ENCODE measurements at regions not wholly inside any gene's neighbourhood (a gene's known extent, or its start where the extent isn't known, plus 50 kb on each side); places are given as distances from the start of the nearest gene placed in this dataset.
"Not testable (repeated sequence)": the region's sequence is repeated elsewhere in the genome, so short reads cannot be mapped to it uniquely, and the experiment has no call there.

DNA sequence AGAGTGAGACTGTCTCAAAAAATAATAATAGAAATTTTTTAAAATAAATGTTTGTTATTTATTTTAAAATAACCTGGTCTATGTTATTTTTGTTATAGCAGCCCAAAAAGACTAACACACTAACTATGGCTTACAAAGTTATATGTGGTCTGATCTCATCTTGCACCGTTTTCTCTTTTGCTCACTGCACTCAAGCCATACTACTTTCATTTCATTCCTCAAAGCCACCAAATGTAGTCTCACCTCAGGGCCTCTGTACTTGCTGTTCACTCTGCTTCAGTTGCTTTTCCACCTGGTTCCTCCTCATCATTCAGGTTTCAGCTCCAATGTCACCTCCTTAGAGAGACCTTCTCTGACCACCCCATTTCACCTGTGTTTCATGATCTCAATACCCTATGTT, 55.2 kb upstream of the MDM1 start:
- DNase-seq, result no peak

DNA sequence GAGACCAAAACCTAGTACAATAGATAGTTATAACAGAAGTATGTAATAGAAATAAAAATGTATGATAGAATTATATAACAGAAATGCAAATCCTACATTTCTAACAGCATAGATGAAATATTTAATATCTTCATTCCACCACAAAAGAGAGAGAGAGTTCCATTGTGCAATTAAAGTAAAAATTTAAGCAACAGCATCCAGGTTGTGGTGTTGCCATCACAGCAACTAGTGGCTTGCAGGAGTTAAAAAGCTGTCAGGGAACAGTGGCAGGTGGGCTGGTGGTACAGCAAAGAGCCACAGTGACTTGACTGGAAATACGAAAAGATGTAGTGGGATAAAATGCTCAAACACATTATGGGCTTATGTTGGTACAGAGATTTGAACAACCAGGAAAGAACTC, 57.1 kb upstream of the MDM1 start:
- no peak for DNase-seq

DNA sequence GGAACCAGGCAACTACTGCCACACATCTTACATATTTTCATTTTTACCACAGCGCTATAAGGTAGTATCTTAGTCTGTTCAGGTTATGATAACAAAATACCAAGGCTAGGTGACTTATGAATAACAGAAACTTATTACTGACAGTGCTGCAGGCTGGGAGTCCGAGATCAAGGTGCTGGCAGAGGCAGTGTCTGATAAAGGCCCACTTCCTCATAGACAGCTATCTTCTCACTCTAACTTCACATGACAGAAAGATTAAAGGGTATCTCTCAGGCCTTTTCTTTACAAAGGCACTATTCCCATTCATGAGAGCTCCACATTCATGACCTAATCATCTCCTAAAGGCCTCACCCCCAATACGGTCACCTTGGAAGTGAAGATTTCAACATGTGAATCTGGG, 59.8 kb upstream of the MDM1 start:
- DNase-seq, result no peak

DNA sequence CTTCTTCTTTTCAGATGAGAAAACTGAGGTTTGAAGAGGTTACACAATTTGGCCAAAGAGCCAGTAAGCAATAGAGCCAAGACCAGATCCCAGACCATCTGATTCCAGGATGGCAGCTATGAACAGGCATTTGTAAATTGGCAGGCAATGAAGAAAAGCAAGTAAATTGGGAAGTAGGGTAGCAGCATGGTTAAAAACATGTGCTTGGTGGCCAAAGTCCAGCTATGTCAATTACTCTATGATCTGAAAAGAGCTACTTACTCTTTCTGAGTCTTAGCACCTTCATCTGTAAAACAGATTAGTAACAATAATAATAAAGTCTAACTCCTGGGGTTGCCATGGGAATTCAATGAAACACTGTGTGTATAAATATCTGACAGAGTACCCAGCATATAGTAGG, 60.2 kb upstream of the MDM1 start:
- no peak for DNase-seq

DNA sequence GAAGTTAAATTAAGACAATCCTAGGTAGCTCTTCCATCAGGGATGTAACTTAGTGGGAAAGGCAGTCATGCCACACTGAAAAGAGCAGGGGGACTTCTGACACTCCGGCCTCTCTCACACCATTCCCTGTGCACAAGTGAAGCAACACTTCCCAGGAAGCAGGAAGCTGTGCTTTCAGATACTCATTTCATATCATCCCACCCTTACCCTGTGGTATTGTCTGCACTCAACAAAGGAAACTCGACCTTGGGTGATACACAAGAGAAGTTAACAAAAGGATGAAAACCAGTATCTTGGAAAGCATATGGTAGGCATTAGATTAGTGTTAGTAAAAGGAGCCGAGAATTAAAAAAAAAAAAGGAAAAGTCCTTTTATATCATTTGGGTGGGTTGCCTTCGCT, 61.3 kb upstream of the MDM1 start:
- no peak for DNase-seq

DNA sequence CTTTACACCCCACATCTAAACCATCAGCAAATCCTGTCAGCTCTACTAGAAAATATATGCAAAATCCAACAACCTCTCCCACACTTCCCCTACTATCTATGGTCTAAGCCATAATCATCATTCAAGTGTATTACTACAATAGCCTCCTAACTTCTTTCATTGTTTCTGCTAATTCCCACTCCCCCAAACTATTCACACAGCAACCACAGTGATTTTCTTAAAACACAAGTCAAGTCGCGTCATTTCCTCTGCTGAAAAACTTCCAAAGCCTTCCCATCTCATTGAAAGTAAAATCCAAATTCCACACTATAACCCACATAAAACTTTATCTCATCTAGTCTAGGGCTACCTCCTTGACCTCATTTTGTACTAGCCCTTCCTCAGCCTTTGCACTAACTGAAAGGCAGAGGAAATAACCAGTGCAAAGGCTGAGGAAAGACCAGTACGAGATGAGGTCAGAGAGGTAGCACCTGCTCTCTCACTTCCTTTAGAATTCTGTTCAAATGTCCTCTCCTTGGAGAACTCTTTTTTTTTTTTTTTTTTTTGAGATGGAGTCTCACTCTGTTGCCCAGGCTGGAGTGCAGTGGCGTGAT, 65.5 kb upstream of the MDM1 start:
- no peak for DNase-seq

DNA sequence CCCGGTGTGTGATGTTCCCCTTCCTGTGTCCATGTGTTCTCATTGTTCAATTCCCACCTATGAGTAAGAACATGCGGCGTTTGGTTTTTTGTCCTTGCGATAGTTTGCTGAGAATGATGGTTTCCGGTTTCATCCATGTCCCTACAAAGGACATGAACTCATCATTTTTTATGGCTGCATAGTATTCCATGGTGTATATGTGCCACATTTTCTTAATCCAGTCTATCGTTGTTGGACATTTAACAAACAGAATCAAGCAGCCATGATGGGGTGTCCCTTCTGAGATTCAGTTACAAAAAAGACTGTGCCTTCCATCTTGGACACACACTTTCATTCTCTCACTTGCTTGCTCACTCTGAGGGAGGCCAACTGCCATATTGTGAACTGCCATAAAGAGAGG, 66.5 kb upstream of the MDM1 start:
- DNase-seq, result not testable (repeated sequence)

DNA sequence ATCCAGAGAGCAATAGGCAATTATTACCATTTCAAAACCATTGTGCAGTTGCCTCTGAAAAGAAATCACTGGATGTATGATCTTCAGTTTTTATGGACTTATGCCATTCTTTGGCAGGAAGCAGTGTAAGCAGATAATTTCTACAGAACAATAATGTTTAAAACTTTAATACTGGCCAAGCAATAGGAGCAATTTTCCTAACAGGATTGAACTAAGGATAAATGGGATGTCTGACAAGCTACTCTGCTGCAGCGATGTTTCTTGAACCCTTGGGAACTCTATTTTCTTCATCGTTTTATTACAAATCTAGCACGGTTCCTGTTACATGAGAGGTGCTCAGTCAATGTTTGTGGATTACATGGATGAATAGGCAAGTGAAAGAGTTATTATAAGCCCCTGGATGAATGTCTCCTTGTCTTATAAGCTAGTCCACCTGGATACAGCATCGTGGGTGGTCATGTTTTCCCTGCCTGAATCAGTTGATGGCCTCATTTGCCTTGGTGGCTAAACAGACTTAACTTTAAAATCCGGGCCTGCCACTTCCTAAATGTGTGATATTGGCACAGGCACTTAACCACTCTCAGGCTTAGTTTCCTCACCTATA, 68.2 kb upstream of the MDM1 start:
- DNase-seq, result no peak

DNA sequence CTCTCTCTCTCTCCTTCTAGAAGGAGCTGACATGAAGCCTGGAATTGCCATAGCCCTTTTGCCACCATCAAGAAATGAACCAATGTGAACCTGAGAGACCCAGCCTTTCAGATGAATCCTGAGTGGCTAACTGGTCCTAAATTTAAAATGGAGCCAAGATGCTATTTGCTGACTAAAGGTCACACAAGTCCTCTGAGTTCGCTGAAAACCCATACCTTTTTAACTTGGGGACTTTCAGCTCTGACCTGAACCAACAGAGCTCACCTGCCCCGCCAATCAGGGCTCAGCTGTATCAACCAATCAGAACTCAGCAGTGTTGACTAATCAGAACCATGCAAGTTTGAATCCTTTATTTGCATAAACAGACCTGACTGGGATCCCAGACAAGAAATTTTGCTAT, 70.3 kb upstream of the MDM1 start:
- DNase-seq, result no peak

DNA sequence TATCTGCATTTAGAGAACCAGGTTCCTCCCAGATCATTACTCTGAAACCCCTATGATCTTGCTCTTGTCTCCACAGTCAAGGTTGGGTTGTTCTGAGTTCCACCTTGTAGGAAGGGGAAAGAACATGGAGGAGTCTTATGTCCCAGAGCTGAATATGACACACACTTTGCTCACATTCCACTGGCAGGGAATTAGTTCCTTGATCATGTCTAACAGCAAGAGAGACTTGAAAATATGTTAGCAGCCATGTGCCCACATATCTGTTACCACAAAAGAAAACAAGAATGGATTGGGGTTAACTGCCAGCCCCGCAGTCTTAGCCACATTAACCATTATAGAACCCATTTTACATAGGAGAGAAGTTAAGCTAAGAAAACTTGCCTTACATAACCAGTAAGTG, 71.1 kb upstream of the MDM1 start:
- DNase-seq, result no peak

DNA sequence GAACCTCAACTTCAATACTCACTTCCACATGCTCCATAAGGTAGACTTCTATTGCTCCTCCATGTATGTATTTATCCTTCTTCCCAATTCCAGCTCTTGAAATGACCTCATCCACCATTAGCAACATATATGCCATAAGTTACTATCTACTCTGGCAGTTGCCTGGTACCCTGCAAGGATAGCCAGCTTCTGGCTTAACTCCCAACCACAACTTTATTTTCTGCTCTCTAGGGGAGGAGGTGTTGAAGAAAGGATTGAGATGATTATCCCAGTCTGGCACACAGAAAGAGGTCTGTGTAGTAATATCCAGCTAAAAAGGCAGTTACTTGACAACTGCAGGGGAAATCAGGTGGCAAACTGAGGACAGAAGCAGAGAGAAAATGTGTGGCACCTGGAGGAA, 71.5 kb upstream of the MDM1 start:
- DNase-seq, result peak; percentile 31

DNA sequence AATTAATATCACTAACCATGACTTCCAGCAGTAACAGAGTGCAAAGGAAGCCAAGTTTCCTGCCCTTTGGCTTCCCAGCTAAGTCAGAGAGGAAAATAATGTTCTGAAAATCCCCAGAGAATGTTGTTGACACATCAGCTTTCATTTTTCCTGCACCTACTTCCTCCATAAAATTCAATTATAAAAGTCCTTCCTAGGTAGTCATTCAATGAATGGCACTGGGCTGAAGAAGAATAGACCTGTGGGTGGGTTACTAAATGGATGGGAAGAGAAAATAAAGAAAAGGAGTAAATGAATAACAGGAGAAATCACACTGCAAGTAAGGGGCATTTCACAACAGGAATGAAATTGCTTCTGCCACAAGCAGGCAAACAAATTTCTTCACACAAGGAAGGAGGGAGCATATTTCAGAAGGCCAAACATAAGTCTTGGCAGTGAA, 73.2 kb upstream of the MDM1 start:
- DNase-seq, result no peak

DNA sequence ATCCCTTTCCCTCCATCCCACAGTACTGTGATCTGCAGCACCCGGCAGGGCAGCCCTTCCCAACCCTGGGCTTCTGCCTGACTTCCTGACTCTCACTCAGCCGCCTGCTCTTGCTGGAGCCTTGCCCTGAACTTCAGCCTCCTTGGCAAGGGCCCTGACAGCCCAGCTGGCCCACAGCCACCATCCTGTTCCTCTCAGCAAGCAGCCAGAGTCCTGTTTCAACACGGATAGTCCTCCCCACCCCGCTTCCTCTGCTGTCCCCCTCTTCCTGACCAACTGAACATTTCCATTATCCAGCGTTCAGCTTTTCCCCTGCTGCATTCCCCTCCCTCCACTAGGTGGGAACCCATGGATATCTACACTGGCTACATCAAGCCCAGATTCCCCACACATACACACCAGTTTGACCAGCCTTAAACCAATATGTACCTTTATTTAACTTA, 74.0 kb upstream of the MDM1 start:
- DNase-seq, result peak; percentile 87

DNA sequence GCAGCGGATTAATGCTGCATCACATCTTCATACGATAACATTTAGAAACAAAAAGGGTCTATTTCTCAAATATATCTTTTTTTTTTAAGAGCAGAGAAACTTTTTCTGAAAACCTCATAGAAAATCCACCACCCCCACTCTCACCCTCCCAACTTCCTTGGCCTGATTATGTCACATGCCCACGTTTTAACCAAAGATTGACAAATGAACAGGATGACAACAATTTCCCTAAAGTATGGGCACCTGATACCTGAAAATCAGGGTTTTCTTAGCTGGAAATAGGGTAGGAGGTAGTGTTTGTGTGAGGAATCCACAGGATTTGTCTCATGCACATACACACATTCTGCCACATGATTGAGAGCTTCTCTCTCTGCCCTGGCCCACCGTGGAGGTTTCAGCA, 74.7 kb upstream of the MDM1 start:
- no peak for DNase-seq

DNA sequence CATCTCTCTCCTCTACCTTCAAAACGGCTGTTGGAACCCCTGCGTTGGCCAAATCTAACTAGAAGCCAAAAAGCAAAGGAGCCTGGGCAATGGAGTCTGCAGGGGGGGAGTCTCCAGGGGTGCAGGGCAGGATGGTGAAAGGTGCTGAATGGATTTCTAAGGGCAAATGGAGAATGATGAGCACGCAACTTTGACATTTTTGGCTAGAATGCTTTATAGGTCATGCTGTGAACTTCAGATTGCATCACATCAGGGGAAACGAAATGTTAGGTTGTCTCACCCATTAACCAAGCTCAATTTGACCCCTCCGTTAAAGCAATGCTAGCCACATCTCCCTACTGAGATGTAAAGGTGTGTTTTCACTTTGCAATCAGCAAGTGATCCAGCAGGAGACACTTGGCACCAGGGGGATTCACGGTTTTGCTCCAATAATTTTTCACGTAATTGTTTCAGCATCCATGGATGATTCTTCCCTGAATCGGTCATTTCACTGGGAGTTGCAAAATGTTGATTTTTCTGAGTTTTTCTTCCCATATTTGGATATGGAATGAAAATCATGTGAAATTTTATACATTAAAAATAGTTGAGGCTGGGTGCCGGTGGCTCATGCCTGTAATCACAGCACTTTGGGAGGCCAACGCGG, 78.0 kb upstream of the MDM1 start:
- no peak for DNase-seq

DNA sequence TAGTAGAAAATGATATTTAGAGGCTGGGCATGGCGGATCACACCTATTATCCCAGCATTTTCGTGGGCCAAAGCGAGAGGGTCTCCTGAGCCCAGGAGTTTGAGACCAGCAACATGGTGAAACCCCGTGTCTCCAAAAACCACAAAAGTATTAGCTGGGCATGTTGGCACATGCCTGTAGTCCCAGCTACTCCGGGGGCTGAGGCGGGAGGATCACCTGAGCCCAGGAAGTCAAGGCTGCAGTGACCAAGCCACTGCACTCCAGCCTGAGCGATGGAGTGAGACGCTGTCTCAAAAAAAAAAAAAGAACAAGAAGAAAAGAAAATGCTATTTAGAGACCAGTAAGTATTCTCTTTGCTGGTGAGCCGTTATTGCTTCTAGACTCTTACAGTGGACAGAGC, 79.2 kb upstream of the MDM1 start:
- no peak for DNase-seq

DNA sequence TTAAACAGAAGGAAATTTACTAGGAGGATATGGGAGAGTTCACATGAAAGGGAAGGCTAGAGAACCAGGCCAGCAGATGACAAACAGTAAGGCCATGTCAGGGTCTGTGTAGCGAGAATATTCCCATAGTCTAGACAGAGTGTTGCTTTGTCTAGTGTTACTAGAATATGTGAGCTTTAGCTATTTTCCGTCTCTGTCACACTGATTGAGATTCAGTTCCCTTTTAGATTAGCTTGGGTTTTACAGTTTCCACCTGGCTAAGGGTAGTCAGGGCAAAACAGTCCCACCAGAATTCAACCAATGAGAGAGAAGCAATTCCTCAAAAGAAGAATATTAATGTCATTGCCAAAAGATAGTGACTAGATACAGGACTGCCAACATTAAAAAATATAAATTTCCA, 82.8 kb upstream of the MDM1 start:
- DNase-seq, result no peak

DNA sequence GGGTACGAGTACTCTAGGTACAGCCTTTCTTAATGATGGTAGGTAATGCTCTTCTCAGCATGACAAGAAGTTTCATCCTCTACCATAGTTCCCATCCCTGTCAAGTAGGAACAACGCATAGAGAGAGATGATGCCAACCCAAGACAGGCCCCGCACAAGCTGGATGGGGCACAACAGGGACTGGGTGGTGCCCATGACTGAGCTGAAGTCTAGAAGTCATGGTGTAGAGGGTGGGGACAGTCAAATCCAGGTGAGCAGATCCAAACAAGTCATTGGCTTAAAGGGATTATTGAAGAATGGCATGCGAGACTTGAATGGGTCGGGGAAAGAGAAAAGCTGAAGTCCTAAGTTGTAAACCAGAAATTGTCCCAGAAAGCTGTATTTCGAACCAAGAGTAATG, 84.2 kb upstream of the MDM1 start:
- DNase-seq, result no peak

DNA sequence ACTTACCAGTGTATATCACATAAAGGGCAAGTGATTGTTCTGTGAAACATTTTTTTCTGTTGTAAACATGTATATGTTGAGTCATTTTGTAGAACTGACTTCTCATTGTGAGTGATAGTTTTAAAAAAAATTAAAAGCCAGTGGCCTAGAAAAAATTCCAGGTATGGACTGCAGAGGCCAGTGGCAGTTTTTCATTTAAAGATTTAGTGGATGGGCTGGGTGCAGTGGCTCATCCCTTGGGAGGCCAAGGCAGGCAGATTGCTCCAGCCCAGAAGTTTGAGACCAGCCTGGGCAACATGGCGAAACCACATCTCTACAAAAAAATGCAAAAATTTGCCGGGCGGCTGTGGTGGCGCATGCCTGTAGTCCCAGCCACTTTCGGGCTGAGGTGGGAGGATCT, 84.7 kb upstream of the MDM1 start:
- peak; percentile 79 for DNase-seq

DNA sequence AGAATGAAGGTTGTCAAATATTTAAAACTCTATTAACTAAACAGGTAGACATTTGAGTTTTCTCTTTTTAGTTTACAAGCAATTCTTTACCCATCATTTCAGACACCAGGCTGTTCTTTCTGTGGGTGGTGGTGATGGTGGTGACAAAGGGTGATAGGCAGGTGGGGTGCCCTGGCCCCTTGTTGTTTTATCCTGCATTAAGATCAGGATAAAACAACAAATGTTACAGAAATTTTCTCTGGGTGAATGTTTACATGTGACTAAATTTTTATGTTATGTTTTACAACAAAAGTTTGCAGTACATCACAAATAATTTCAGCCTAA, 85.9 kb upstream of the MDM1 start:
- DNase-seq, result no peak

DNA sequence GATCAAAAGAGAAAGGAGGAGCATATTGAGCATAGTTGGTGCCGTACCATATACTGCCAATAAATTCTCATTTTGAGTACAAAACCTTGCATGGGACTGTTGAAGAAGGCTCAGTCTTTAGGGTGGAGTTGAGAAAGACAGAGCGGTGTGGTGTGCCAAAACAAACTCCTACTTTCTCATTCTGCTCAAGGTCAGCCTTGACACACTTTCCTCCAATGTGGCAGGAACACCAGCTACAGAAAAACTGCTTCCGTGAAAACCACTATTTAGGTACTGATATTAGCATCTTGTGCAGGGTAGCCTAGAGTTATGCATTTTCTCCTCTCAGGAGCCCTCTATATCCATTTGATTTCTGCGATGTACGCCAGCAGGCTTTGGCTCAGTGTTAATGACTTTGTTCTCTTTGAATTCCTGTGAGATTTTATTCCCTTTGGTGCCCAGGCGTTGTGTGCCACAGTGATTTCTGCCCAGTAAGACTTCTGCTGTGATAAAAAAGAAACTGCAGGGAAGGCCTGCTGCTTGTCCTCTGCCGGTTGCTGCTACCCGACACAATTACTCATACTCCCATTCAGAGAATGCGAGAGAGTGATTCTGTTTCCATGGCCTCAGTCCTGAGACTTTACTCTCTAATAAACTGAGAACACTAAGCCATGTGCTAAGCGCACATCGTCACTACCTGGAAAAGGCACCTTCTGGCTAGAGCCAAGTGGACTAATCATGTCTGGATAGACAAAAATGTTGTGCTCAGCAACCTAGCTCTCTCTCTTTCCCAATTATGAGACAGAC, 88.3 kb upstream of the MDM1 start:
- DNase-seq, result no peak

DNA sequence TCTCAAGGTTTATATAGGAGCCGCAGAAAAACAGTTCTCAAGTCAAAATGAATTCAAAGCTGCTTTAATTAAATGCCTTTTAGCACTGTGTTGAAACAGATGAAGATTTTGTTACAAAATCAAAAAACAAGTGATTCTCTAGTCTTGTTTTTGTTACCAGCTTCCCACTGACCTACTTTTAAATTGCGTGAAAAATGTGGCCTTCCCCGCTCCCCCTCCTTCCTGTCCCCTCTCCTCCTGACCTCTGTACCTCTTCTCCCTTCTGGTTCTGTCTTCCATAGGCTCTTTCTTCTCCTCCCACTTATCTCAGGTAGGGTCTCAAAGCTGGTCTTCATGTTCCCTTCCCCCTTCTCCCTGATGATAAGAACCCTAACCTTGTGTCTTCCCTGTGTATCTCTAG, 90.0 kb upstream of the MDM1 start:
- no peak for DNase-seq

DNA sequence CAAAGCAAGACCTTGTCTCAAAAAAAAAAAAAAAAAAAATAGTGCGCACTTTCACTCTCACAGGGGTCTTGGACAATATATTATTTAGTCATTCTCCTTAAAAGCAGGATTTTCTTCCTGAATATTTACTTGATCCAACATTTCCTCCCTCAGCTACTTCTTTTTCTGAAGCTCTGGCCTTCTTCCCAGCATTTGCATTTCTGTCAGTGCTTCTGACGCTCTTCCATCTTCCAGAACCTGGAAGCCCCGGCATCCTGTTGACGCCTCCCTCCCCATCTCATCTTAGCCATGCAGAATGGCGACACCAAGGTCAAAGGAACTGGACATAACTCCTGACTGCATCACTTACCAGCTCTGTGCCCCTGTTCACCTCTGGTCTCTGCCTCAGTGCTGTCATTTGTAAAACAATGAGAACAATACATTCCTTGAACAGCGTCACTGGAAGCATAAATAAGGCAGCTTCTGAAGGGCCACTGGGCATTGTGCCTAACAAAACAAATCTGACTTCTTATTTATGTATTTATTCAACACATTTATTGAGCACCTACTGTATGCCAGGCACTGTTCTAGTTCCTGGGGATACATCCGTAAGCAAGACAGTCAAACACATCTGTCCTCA, 90.9 kb upstream of the MDM1 start:
- no peak for DNase-seq
